Activated CD4-positive, CD25-positive, alpha-beta regulatory T cell treated with anti-CD3 and anti-CD28 coated beads, Interleukin-2, amount 50 U/mL, for 16 hours (primary cell): ENCODE measurements at regions not wholly inside any gene's neighbourhood (a gene's known extent, or its start where the extent isn't known, plus 50 kb on each side); places are given as distances from the start of the nearest gene placed in this dataset.

Source experiments
- DNase-seq: peaks from one replicate; pipeline ENCODE4 v3.0.0-alpha.2; 2020; ENCODE audit warnings: low read depth, low spot score

GRCh38 chr11:8340296-8340695, 76.6 kb upstream of the LMO1 start:
- DNase-seq, result no peak

GRCh38 chr11:8339592-8340022, 75.9 kb upstream of the LMO1 start:
- DNase-seq, result no peak

- no peak for DNase-seq
These were observed 74.5 kb upstream of the LMO1 start for GRCh38 chr11:8338138-8338537.

DNA sequence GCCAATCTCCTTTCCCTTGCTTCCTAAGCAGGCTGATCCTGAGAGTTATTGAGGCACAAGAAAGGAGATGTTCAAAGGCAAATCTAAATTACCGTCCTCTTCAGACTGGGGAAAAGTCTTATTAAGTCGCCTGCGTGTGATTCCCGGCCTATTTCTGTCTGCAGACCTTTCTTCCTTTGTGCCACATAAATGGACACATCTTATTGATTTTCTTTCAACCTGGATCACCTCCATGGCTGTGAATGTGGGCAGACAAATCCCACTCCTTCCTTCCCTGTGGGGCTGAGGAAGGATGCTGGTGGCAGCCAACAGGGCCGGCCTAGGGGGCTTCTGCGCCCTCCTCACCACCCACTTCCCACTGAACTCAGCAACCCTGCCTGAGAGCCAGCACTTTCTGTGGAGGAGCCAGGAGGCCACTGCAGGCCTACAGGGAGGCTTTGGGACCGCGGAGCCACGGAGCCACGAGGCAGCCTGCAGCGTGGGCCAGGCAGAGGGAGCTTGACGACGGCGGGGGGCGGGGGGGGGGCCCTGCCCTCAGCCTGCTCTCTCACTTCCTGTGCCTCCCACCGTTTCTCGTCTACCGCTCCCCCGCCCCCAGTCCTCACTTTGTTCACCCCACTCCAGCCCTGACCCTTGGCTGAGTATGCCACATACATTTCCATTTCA, 73.6 kb upstream of the LMO1 start:
- no peak for DNase-seq

DNA sequence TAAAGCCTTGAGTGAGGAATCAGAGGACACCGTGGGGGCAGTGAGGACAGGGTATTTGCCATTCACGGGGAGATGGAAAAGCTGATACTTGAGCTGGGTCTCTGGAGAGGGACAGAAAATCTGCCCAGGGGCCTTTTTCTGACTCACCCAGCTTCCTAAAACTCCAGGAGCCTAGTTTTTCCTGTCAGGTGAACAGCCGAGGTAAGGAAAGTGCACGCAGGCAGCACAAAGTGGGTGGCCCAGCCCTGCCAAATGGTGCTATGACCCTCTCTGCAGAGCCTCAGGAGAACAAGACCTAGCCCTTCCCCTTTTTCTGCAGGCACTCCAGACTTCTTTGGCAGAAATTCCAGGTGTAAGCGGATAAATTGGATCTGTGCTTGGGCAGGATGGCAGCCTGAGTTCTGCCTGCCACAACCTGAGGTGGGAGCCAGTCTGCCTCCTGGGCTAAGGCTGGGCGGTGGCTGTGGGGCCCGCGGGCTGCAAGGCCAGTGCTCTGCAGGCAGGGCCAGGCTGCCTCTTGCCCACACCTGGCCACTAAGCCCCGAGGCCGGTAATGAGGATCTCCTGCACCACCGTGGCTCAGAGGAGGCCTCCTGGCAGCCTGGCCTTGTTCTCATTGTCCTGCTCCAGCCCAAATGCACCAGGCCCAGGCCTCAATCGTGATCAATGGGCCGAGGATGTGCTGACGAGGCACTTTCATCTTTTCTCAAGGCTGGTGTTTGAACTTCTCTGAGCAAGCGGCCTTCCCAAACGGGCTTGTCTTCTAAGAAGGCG, 72.9 kb upstream of the LMO1 start:
- DNase-seq, result no peak

- no peak for DNase-seq
These were observed 72.0 kb upstream of the LMO1 start for GRCh38 chr11:8335683-8336082.

DNA sequence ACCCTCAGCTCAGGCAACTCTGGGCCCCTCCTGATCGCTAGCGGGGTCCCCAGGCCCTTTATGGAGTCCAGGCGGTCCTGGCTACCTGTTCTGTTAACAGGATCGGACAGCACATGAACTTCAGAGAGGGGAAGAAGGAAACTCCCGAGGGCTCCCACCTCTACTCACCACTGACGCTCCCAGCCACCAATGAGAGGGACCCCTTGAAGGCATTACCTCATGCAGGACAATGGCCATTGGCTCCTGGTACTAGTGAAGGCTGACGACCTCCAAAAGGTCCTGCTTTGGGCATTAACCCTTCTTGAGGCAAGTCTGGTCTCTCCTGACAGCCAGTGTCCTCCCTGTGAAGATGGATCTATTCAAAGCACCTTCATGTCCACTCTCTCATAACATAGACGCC, 71.5 kb upstream of the LMO1 start:
- no peak for DNase-seq

GRCh38 chr11:8333811-8334401, 70.2 kb upstream of the LMO1 start:
- DNase-seq, result no peak

DNA sequence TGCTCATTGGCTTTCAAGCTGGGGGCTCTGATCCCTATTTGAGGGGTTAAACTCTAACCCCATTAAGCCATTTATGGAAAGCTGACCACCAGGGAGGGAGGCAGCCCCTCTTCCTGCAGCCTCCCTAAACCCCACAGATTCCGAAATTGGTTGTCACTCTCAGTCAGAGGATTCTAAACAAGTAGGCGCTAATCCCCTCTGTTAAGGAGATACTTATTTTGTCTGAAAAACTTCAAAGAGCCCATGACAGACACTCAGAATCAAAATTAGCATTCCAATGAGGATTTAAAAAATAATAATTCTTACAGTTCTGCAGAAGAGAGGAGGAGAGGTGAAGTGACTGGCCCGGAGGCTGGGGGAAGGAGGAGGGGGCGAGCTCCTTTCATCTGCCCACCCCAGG, 69.7 kb upstream of the LMO1 start:
- no peak for DNase-seq

DNA sequence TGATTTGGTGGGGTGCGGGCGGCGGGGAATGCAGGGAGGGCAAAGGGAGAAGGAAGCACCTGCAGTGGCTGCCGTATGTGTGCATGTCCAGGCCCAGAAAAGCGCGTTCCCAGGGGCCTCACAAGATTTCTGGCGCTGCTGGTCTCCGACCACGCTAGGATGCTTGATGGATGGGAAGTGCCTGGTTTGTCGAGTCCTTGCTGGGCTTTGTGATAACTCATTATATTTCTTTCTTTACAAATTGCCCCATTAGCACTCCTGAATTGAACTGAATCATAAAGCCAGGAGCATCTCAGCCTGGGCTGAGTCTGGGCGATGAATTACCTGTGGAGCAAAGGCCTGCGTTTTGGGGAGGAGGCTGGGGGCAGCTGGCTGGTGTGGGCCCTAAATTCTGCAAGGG, 69.2 kb upstream of the LMO1 start:
- no peak for DNase-seq

- no peak for DNase-seq
These were observed 68.5 kb upstream of the LMO1 start for GRCh38 chr11:8332196-8332595.

- no peak for DNase-seq
These were observed 68.1 kb upstream of the LMO1 start for GRCh38 chr11:8331767-8332166.

GRCh38 chr11:8330896-8331295, 67.2 kb upstream of the LMO1 start:
- no peak for DNase-seq

DNA sequence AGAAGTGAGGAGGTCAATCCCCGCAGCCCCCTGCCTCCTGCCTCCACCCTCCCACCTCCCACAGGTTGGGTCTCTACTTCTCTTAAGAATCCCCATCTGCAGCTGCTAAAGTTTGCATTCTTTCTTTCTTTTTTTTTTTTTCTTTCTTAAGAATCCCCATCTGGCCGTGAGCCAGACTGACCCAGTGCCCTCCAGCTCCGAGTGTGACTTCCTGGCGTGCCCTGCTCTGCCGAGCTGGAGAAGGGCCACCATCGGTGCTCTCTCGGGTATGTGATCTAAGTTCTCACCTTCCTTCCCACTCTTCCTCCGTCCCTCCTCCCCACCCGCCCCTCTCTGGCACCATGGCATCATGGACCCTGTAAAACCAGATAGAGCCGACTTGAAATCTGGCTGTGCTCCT, 66.7 kb upstream of the LMO1 start:
- no peak for DNase-seq

GRCh38 chr11:8329847-8330361, 66.2 kb upstream of the LMO1 start:
- DNase-seq, result no peak

DNA sequence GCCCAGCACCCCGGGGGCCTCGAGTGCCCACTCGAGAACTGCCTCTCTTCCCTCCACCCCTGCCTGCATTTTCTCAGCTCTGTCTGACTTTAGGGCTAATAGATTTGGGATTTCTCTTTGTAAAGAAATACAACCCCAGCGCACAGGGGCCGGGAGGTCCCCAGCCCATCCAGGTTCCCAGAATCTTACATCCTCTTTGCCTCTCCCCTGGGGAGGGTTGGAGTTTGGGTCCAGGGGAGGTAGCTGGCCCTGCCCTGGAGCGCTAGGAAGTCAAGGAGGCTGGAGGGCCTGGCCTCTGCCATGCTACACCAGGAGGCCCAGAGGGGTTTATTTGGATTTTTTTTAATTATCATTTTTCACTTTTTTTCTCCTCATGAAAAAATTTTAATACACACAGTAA, 65.7 kb upstream of the LMO1 start:
- DNase-seq, result no peak

GRCh38 chr11:8328848-8329330, 65.2 kb upstream of the LMO1 start:
- peak; percentile 4 for DNase-seq

DNA sequence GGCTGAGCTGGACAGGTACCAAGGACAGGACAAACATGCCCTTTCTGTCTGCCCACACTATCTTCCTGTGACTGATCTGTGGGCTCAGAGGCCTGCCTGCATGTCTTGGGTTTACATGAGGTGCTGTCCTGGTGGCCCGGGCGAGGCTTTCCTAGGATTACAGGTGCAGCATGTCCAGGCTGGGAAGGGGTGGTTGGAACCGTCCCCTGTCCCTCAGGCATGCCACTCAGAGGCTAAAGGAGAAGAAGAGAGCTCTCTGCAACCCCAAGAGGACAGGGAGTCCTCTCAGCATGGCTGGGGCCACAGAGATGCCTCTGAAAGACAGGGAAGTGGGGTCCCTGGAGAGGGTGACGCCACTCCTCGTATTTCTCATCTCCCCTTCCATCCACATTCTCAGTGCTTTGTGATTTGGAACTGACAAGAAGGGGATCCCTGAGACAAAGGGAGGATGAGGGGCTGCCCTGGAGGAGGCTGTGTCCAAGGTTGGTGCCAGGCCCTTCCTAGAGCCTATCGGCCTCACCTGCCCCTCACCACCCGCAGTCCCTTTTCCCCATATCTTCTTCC, 64.6 kb upstream of the LMO1 start:
- DNase-seq, result no peak

- DNase-seq, result no peak
These were observed 64.1 kb upstream of the LMO1 start for GRCh38 chr11:8327761-8328192.

DNA sequence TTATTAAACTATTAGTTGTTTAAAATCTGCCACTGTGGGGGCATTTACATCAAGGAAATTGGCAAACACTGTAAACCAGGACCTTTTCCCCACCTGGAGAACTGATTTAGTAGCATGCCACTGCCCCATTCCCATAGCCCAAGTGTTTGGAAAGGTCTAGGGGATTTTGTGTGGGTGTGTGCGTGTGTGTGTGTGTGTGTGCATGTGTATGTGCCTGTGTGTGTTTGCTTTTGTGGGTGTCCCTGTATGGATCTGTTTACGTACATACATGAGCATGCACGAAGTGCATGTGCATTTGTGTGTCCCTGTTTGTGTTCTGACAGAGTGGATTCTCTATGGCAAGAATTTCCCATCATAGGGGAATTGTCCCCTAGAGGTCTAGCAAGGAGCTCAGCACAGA, 62.7 kb upstream of the LMO1 start:
- no peak for DNase-seq

DNA sequence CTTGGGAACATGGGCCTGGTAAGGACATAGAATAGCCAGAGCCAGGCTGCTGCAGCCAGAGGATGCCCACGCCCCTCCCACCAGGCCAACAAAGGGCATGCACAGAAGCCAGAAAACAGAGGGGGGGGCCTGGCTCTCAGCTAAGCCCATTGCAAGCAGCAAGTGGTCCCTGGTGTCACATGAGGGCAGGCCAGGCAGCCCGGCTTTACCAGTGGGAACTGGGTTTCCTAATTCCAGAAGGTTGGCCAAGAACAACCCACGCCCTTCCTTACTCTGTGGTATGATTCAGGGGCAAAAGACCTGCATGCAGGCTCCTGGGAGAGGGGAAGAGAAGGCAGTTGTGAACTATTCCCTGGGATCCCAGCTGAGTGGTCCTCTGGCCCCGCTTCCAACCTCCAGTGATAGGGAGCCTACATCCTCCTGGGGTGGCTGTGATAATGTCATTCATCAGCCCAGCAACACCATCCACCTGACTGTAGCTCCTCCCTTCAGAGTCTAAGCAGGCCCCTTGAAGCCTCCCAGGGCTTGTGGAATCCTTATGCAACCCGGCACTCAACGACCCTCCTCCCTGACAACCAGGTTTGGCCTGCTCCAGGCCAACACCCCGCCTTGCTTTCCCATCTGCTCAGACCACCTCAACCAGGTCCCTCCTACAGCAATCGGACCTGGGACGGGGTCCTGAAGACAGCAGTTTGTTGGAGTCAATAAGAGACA, 62.1 kb upstream of the LMO1 start:
- DNase-seq, result no peak
